Stimulated activated CD4-positive, alpha-beta T cell treated with anti-CD3 and anti-CD28 coated beads, Interleukin-12 subunit alpha, Interleukin-12 subunit beta, amount 100 ng/mL, for 4 hours (primary cell): ENCODE measurements at regions not wholly inside any gene's neighbourhood (a gene's known extent, or its start where the extent isn't known, plus 50 kb on each side); places are given as distances from the start of the nearest gene placed in this dataset.

Source experiments
- DNase-seq: peaks from one replicate; pipeline ENCODE4 v3.0.0-alpha.2; 2020

GRCh38 chr13:74930402-74931165 lies 551.4 kb downstream of the TBC1D4 start:
- no peak for DNase-seq

DNA sequence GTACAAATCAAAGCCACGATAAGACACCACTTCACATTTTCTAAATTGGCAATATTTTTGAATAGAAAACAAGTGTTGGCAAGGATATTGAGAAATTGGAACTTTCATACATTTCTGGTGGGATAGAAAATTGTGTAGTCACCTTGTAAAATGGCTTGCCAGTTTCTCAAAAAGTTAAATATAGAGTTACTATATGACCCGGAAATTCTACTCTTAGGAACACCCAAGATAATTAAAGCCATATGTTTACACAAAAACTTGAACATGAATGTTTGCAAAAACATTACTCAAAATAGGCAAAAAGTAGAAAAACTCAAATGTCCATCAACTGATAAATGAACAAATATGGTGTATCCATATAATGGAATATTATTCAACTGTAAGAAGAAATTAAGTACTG lies 552.5 kb downstream of the TBC1D4 start:
- DNase-seq = no peak

DNA sequence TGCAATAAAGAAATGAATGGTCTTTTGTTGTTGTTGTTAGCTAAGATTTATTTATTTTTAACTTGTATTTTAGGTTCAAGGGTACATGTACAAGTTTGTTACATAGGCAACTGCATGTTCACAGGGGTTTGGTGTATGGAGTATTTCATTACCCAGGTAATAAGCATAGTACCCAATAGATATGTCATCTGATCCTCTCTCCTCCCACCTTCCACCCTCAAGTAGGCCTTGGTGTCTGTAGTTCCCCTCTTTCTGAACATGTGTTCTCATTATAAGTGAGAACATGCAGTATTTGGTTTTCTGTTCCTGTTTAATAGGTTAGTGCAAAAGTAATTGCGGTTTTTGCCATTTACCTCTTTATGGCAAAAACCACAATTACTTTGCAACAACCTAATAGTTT lies 554.1 kb downstream of the TBC1D4 start:
- no peak for DNase-seq

DNA sequence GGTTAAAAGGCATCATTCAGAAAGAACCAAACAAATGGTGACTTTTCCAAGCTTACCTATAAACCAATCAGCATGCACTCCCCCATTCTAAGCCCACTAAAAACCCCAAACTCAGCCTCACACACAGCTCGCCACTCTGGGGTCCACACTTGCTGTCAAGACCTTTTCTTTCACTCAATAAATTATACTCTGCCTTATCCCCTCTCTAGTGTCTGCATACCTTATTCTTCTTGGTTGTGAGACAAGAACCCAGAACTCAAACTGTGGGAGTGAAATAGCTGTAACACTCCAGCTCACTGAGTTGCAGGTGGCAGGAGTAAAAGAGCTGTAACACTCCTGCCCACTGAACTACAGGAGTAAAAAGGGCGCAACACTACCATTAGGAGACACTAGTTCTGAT lies 559.0 kb downstream of the TBC1D4 start:
- no peak for DNase-seq

GRCh38 chr13:74921326-74921725 lies 560.6 kb downstream of the TBC1D4 start:
- no peak for DNase-seq

GRCh38 chr13:74920920-74921319 lies 561.0 kb downstream of the TBC1D4 start:
- DNase-seq = no peak

GRCh38 chr13:74920361-74920760 lies 561.6 kb downstream of the TBC1D4 start:
- no peak for DNase-seq

- DNase-seq = no peak
Measured at GRCh38 chr13:74919914-74920313, 562.1 kb downstream of the TBC1D4 start.

DNA sequence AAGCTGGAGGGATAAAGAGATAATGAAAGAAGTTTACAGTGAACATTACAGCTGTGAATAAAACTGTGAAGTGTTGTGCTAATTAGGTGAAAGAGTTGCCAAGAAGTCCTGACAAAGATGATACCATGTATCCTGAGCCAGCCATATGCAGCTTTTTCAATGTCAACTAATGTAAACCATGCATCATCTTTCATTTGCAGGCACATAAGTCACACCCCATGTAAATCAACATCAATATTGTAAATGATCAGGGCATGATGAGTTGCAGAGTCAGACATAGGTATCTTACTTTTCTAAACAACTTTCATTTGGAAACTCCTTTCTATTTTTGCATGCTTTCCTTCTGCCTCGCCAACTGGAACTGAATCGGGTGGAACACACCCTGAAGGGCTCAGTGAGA lies 569.1 kb downstream of the TBC1D4 start:
- DNase-seq = no peak

GRCh38 chr13:74910415-74910814 lies 571.6 kb downstream of the TBC1D4 start:
- DNase-seq = no peak

- no peak for DNase-seq
Measured at GRCh38 chr13:74907788-74908187, 574.2 kb downstream of the TBC1D4 start.

GRCh38 chr13:74904556-74904955 lies 577.4 kb downstream of the TBC1D4 start:
- DNase-seq = no peak

DNA sequence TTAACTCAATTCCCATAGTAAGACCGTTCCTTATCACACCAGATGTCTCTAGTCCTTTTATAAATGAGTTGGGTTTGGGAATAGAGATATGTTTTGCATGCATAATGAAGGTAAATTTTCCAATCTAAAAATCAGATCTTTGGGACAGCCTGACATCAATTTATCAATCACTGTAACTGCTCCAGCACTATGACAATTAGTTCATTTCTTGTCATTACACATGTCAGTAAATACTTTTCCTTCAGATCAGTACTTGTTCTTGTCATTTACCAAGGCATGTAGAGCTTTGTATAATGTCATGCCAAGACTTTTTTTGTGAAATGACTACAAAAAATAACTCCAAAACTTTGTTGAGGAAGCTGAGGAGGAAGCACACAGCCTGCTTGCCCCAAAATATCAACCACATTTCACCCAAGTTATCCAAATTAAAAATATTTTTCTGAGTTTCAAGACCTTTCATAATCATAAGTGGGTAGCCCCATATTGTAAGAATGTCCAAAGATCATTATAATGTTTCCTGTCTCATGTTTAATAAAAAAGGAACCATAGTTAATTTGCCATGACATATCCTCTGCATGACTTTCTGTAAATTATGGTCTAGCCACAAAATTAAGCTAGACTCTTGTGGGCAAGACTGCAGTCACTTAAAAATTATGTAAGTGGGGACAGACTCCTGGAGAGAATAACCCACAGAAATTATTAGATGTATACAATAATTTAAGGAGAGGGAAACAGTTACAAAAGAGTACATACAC lies 586.8 kb downstream of the TBC1D4 start:
- no peak for DNase-seq

DNA sequence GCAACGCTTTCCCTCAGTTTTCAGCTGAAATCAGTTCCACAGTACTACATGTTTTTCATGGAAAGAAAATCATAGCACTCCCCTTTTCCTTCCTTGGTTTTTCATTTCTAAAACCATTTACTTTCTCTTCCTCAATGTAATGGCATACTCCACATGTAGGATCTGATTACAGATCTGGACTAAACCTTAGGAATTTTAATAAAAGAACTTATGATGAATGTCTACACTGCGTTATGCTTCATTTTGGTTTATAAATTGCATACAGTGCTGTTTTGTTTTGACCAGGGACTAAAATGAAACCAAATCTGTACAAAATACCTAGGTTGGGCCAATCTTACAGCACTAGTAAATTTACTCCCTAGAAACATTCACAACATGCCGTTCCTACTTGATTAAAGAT lies 589.9 kb downstream of the TBC1D4 start:
- DNase-seq = no peak

DNA sequence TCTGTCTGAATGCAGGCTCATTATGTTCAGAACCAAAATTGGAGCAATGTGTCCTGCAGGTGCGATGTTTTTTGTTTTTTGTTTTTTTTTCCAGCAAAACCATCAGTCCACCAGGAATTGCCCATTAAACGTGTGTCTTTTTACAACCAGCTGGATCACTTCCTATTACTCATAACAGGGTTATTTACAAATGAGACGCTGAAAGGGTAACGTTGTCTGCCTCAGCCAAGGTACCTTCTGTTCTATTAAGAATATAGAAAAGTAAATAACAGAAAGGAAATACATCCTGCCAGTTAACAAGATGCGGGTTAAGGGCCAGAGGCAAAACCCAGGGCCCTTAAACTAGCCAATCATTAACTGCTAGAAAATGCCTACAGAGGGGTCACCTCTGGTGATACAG lies 590.4 kb downstream of the TBC1D4 start:
- DNase-seq = no peak

GRCh38 chr13:74889321-74889720 lies 592.6 kb downstream of the TBC1D4 start:
- no peak for DNase-seq

GRCh38 chr13:74886502-74886901 lies 595.5 kb downstream of the TBC1D4 start:
- no peak for DNase-seq

- DNase-seq = no peak
Measured at GRCh38 chr13:74883834-74884233, 598.1 kb downstream of the TBC1D4 start.

GRCh38 chr13:74871369-74872070 lies 610.4 kb downstream of the TBC1D4 start:
- no peak for DNase-seq

- DNase-seq = no peak
Measured at GRCh38 chr13:74870865-74871264, 611.1 kb downstream of the TBC1D4 start.

DNA sequence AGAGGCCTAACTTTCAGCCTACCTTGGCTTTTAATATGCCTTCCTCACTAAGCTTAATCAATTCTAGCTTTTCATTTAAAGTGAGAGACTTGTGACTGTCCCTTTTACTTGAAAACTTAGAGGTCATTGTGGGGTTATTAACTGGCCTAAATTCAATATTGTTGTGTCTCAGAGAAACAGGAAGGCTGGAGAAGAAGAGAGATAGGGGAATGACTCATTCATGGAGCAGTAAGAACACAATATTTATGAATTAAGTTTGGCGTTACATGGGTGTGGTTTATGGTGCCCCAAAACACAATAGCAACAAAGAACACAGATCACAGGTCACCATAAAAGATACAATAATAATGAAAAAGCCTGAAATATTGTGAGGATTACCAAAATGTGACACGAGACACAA lies 612.1 kb downstream of the TBC1D4 start:
- DNase-seq = no peak

DNA sequence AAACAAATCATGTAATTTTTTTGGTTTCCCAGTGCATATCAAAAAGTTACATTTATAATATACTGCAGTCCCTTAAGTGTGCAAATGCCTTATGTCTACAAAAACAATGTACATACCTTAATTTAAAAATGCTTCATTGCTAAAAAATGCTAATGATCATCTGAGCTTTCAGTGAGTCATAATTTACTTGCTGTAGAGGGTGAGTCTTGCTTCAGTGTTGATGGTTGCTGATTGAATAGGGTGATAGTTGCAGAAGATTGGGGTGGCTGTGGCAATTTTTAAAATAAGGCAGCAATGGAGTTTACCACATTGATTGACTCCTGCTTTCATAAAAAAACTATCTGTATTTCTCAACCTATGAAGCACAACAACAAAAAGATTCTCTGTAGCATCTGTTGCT lies 613.9 kb downstream of the TBC1D4 start:
- DNase-seq = no peak

- DNase-seq = no peak
Measured at GRCh38 chr13:74867460-74867859, 614.5 kb downstream of the TBC1D4 start.

GRCh38 chr13:74866101-74866500 lies 615.9 kb downstream of the TBC1D4 start:
- no peak for DNase-seq
